SK-N-SH treated with all-trans-retinoic acid at 6 μM for 48 hours (cell line): ENCODE measurements at regions not wholly inside any gene's neighbourhood (a gene's known extent, or its start where the extent isn't known, plus 50 kb on each side); places are given as distances from the start of the nearest gene placed in this dataset.

ENCODE experiments used
- ATAC-seq: fragments of 200-7000 bp; cut with Tn5 transposase; 3 replicates; pipeline ENCODE4 v1.9.1; 2020; ENCODE audit warnings: mild to moderate bottlenecking, moderate library complexity
- CREB5 ChIP-seq: fragments of 250-450 bp; sonication (Bioruptor Pico); IDR thresholded peaks from 2 replicates; pipeline ENCODE4 v1.5.1; 2020; ENCODE audit warnings: low read depth, mild to moderate bottlenecking, moderate library complexity
- CSDC2 ChIP-seq: fragments of 250-450 bp; sonication (Bioruptor Pico); IDR thresholded peaks from 2 replicates; pipeline ENCODE4 v1.5.0; 2020; ENCODE audit warnings: mild to moderate bottlenecking, moderate library complexity
- ESRRG ChIP-seq: fragments of 250-450 bp; sonication (Bioruptor Pico); IDR thresholded peaks from 2 replicates; pipeline ENCODE4 v1.6.1; 2021; ENCODE audit warnings: mild to moderate bottlenecking
- ISL1 ChIP-seq: fragments of 250-450 bp; sonication (Bioruptor Pico); IDR thresholded peaks from 2 replicates; pipeline ENCODE4 v2.1.2; 2022; ENCODE audit warnings: mild to moderate bottlenecking, moderate library complexity
- OSR1 ChIP-seq: fragments of 250-450 bp; sonication (Bioruptor Pico); IDR thresholded peaks from 2 replicates; pipeline ENCODE4 v1.8.0; 2022; ENCODE audit warnings: moderate library complexity, mild to moderate bottlenecking, inconsistent platforms
- PATZ1 ChIP-seq: fragments of 250-450 bp; sonication (Bioruptor Pico); IDR thresholded peaks from 2 replicates; pipeline ENCODE4 v1.8.0; 2020; ENCODE audit warnings: mild to moderate bottlenecking, moderate library complexity, borderline replicate concordance
- POU6F1 ChIP-seq: fragments of 250-450 bp; sonication (Bioruptor Pico); IDR thresholded peaks from 2 replicates; pipeline ENCODE4 v1.8.0; 2021; ENCODE audit warnings: low read depth, mild to moderate bottlenecking, moderate library complexity, borderline replicate concordance
- PPARA ChIP-seq: fragments of 250-450 bp; sonication (Bioruptor Pico); IDR thresholded peaks from 2 replicates; pipeline ENCODE4 v1.5.0; 2020; ENCODE audit warnings: mild to moderate bottlenecking, borderline replicate concordance
- SNAI2 ChIP-seq: fragments of 250-450 bp; sonication (Bioruptor Pico); IDR thresholded peaks from 2 replicates; pipeline ENCODE4 v1.5.0; 2020; ENCODE audit warnings: mild to moderate bottlenecking, moderate library complexity
- TCF4 ChIP-seq: fragments of 250-450 bp; sonication (Bioruptor Pico); IDR thresholded peaks from 2 replicates; pipeline ENCODE4 v1.8.0; 2021; ENCODE audit warnings: mild to moderate bottlenecking, moderate library complexity, borderline replicate concordance
- TOX ChIP-seq: fragments of 250-450 bp; sonication (Bioruptor Pico); IDR thresholded peaks from 2 replicates; pipeline ENCODE4 v1.8.0; 2021; ENCODE audit warnings: mild to moderate bottlenecking, moderate library complexity, borderline replicate concordance
- TSHZ2 ChIP-seq: fragments of 250-450 bp; sonication (Bioruptor Pico); IDR thresholded peaks from 2 replicates; pipeline ENCODE4 v1.5.0; 2020; ENCODE audit warnings: mild to moderate bottlenecking, moderate library complexity
- ZC3H10 ChIP-seq: fragments of 250-450 bp; sonication (Bioruptor Pico); IDR thresholded peaks from 2 replicates; pipeline ENCODE4 v1.5.1; 2021; ENCODE audit warnings: mild to moderate bottlenecking, moderate library complexity
- ZFP3 ChIP-seq: fragments of 250-450 bp; sonication (Bioruptor Pico); IDR thresholded peaks from 2 replicates; pipeline ENCODE4 v1.5.0; 2020; ENCODE audit warnings: mild to moderate bottlenecking, moderate library complexity
- ZNF565 ChIP-seq: fragments of 450-650 bp; formaldehyde crosslinking; conservative IDR thresholded peaks from 2 replicates; pipeline ENCODE4 v1.5.0; 2020; ENCODE audit warnings: low read depth, mild to moderate bottlenecking, moderate library complexity
- ZNF70 ChIP-seq: fragments of 450-650 bp; formaldehyde crosslinking; IDR thresholded peaks from 2 replicates; pipeline ENCODE4 v1.5.0; 2020; ENCODE audit warnings: mild to moderate bottlenecking, moderate library complexity
- ZNF8 ChIP-seq: fragments of 450-650 bp; formaldehyde crosslinking; IDR thresholded peaks from 2 replicates; pipeline ENCODE4 v1.5.0; 2020; ENCODE audit warnings: mild to moderate bottlenecking, moderate library complexity

- ATAC-seq: no peak
- TF ChIP-seq OSR1 (CRISPR knock-in tag): no peak
- TF ChIP-seq ZNF565 (CRISPR knock-in tag): no peak
- no peak for TF ChIP-seq SNAI2
- no peak for TF ChIP-seq PATZ1
- no peak for TF ChIP-seq ZC3H10 (CRISPR knock-in tag)
- no peak for TF ChIP-seq ZNF8
- no peak for TF ChIP-seq ISL1 (CRISPR knock-in tag)
- no peak for TF ChIP-seq ZNF70 (CRISPR knock-in tag)
- TF ChIP-seq ESRRG (CRISPR knock-in tag): no peak
- TF ChIP-seq TOX: no peak
- no peak for TF ChIP-seq CREB5 (CRISPR knock-in tag)
- TF ChIP-seq POU6F1 (CRISPR knock-in tag): no peak
- TF ChIP-seq CSDC2 (CRISPR knock-in tag): no peak
These were observed 81.6 kb upstream of the CIBAR2 start for GRCh38 chr16:85193876-85194275.

- no peak for TF ChIP-seq ZNF565 (CRISPR knock-in tag)
- TF ChIP-seq TSHZ2 (CRISPR knock-in tag): no peak
- ATAC-seq: no peak
These were observed 82.3 kb upstream of the CIBAR2 start for GRCh38 chr16:85194307-85195270.

- ATAC-seq: no peak
- TF ChIP-seq ZFP3 (CRISPR knock-in tag): no peak
- TF ChIP-seq PPARA (CRISPR knock-in tag): no peak
- TF ChIP-seq CSDC2 (CRISPR knock-in tag): no peak
- TF ChIP-seq PATZ1: no peak
- no peak for TF ChIP-seq OSR1 (CRISPR knock-in tag)
These were observed 83.0 kb upstream of the CIBAR2 start for GRCh38 chr16:85195271-85195647.

GRCh38 chr16:85195900-85196772 lies 83.9 kb upstream of the CIBAR2 start:
- peak; percentile 38 for ATAC-seq
- TF ChIP-seq ZFP3 (CRISPR knock-in tag): no peak
- peak; percentile 45 for TF ChIP-seq ISL1 (CRISPR knock-in tag)
- TF ChIP-seq TCF4 (CRISPR knock-in tag): peak; percentile 32; the same call in 1 of the 2 replicates
